Kidney glomerular epithelial cell (primary cell): ENCODE measurements at regions not wholly inside any gene's neighbourhood (a gene's known extent, or its start where the extent isn't known, plus 50 kb on each side); places are given as distances from the start of the nearest gene placed in this dataset.
"Not testable (repeated sequence)": the region's sequence is repeated elsewhere in the genome, so short reads cannot be mapped to it uniquely, and the experiment has no call there.

Source experiments
- DNase-seq: peaks from one replicate; lab custom pipeline; 2025; lab: John Stamatoyannopoulos, UW

GRCh38 chr7:25596443-25596842, 368.2 kb upstream of the NPVF start:
- DNase-seq = no peak

GRCh38 chr7:25597946-25598345, 369.7 kb upstream of the NPVF start:
- no peak for DNase-seq

GRCh38 chr7:25598765-25599164, 370.5 kb upstream of the NPVF start:
- DNase-seq = no peak

GRCh38 chr7:25600262-25600920, 372.1 kb upstream of the NPVF start:
- DNase-seq = no peak

- DNase-seq = not testable (repeated sequence)
These were observed 374.6 kb upstream of the NPVF start for GRCh38 chr7:25602730-25603426.

- not testable (repeated sequence) for DNase-seq
These were observed 375.1 kb upstream of the NPVF start for GRCh38 chr7:25603427-25603740.

- no peak for DNase-seq
These were observed 382.9 kb upstream of the NPVF start for GRCh38 chr7:25611196-25611595.

- DNase-seq = no peak
These were observed 385.6 kb upstream of the NPVF start for GRCh38 chr7:25613912-25614311.

- no peak for DNase-seq
These were observed 386.1 kb upstream of the NPVF start for GRCh38 chr7:25614415-25614814.

GRCh38 chr7:25615003-25615402, 386.7 kb upstream of the NPVF start:
- no peak for DNase-seq

- no peak for DNase-seq
These were observed 387.3 kb upstream of the NPVF start for GRCh38 chr7:25615593-25615992.

- no peak for DNase-seq
These were observed 388.9 kb upstream of the NPVF start for GRCh38 chr7:25617214-25617613.

GRCh38 chr7:25617673-25618072, 389.4 kb upstream of the NPVF start:
- no peak for DNase-seq

- DNase-seq = no peak
These were observed 391.1 kb upstream of the NPVF start for GRCh38 chr7:25619381-25619780.

- no peak for DNase-seq
These were observed 391.9 kb upstream of the NPVF start for GRCh38 chr7:25619963-25620799.

- no peak for DNase-seq
These were observed 393.7 kb upstream of the NPVF start for GRCh38 chr7:25621993-25622392.

GRCh38 chr7:25622695-25623094, 394.4 kb upstream of the NPVF start:
- DNase-seq = no peak

- peak; percentile 52 for DNase-seq
These were observed 395.8 kb upstream of the NPVF start for GRCh38 chr7:25624051-25624450.

- no peak for DNase-seq
These were observed 396.5 kb upstream of the NPVF start for GRCh38 chr7:25624833-25625232.

GRCh38 chr7:25625306-25625992, 397.2 kb upstream of the NPVF start:
- DNase-seq = no peak

GRCh38 chr7:25626451-25627131, 398.3 kb upstream of the NPVF start:
- DNase-seq = no peak

- no peak for DNase-seq
These were observed 400.2 kb upstream of the NPVF start for GRCh38 chr7:25628446-25628845.
